GM23338 (cell line): ENCODE measurements at regions not wholly inside any gene's neighbourhood (a gene's known extent, or its start where the extent isn't known, plus 50 kb on each side); places are given as distances from the start of the nearest gene placed in this dataset.

Source experiments
- ATAC-seq: fragments of 200-7000 bp; cut with Tn5 transposase; 3 replicates; pipeline ENCODE4 v1.9.1; 2020
- DNase-seq: peaks from one replicate; pipeline ENCODE4 v3.0.0-alpha.2; 2015; ENCODE audit warnings: low spot score
- H2AFZ ChIP-seq: fragments of 200-600 bp; sonication (generic); 2 replicates; pipeline ENCODE4 v1.8.0; 2016; ENCODE audit warnings: antibody characterized with exemption, mild to moderate bottlenecking, moderate library complexity
- H3F3A ChIP-seq: fragments of 200-600 bp; sonication (generic); replicated peaks from 2 replicates; pipeline ENCODE4 v1.8.0; 2017; ENCODE audit warnings: antibody characterized with exemption, mixed run types, low read depth
- H3K27ac ChIP-seq: fragments of 200-600 bp; sonication (generic); 2 replicates; pipeline ENCODE4 v1.6.1; 2016; ENCODE audit warnings: low read depth
- H3K27me3 ChIP-seq: fragments of 200-600 bp; sonication (generic); 2 replicates; pipeline ENCODE4 v1.8.0; 2016; ENCODE audit warnings: mild to moderate bottlenecking, mixed run types, moderate library complexity; ENCODE audit not compliant: insufficient read depth
- H3K36me3 ChIP-seq: fragments of 200-600 bp; sonication (generic); 2 replicates; pipeline ENCODE4 v1.8.0; 2016; ENCODE audit warnings: mild to moderate bottlenecking; ENCODE audit not compliant: insufficient read depth
- H3K4me1 ChIP-seq: fragments of 200-600 bp; sonication (generic); 2 replicates; pipeline ENCODE4 v1.8.0; 2016; ENCODE audit warnings: mild to moderate bottlenecking, moderate library complexity; ENCODE audit not compliant: insufficient read depth
- H3K4me2 ChIP-seq: fragments of 200-600 bp; sonication (generic); 2 replicates; pipeline ENCODE4 v1.7.1; 2017; ENCODE audit warnings: mixed run types
- H3K4me3 ChIP-seq: fragments of 200-600 bp; sonication (generic); 2 replicates; pipeline ENCODE4 v1.6.1; 2016; ENCODE audit warnings: mixed run types
- H3K79me2 ChIP-seq: fragments of 200-600 bp; sonication (generic); replicated peaks from 2 replicates; pipeline ENCODE4 v1.8.0; 2017; ENCODE audit warnings: mild to moderate bottlenecking; ENCODE audit not compliant: insufficient read depth
- H3K9me2 ChIP-seq: fragments of 200-600 bp; sonication (generic); 2 replicates; pipeline ENCODE4 v1.8.0; 2017; ENCODE audit not compliant: insufficient read depth
- H4K20me1 ChIP-seq: fragments of 200-600 bp; sonication (generic); replicated peaks from 2 replicates; pipeline ENCODE4 v1.8.0; 2017; ENCODE audit warnings: mild to moderate bottlenecking; ENCODE audit not compliant: insufficient read depth
- H3K27ac Mint-ChIP-seq: 2 replicates; pipeline ENCODE4 v1.8.0; 2020; ENCODE audit warnings: inconsistent platforms, mild to moderate bottlenecking, moderate library complexity, mixed read lengths
- H3K27me3 Mint-ChIP-seq: 3 replicates; pipeline ENCODE4 v1.8.0; 2022; ENCODE audit warnings: low read depth, mild to moderate bottlenecking, moderate library complexity, mixed read lengths, inconsistent platforms; ENCODE audit not compliant: insufficient read depth, poor library complexity
- H3K36me3 Mint-ChIP-seq: 3 replicates; pipeline ENCODE4 v1.8.0; 2021; ENCODE audit warnings: low read depth, mild to moderate bottlenecking, inconsistent platforms, moderate library complexity, mixed read lengths
- H3K4me1 Mint-ChIP-seq: 3 replicates; pipeline ENCODE4 v1.8.0; 2020; ENCODE audit warnings: mild to moderate bottlenecking, inconsistent platforms, mixed read lengths
- H3K4me3 Mint-ChIP-seq: 3 replicates; pipeline ENCODE4 v1.8.0; 2021; ENCODE audit warnings: moderate library complexity, mild to moderate bottlenecking, inconsistent platforms, mixed read lengths
- H3K9me3 Mint-ChIP-seq: 3 replicates; pipeline ENCODE4 v1.8.0; 2020; ENCODE audit warnings: moderate library complexity, mild to moderate bottlenecking, inconsistent platforms, mixed read lengths
- CREB1 ChIP-seq: fragments of 250-450 bp; sonication (Bioruptor Pico); IDR thresholded peaks from 2 replicates; pipeline ENCODE4 v1.5.0; 2020; ENCODE audit warnings: low read depth, mild to moderate bottlenecking, moderate library complexity
- CTCF ChIP-seq, 2 experiments: fragments of 200-600 bp in 1 of 2; sonication (generic) in 1 of 2; conservative IDR thresholded peaks; 2 replicates each; pipeline versions ENCODE4 v1.5.1 to v1.6.1; 2016 to 2017; ENCODE audit warnings: antibody characterized with exemption in 2 of 2, low read depth in 2 of 2, mild to moderate bottlenecking in 2 of 2, moderate library complexity in 1 of 2
- ETS1 ChIP-seq: IDR thresholded peaks from 2 replicates; pipeline ENCODE4 v1.6.1; 2016; ENCODE audit warnings: antibody characterized with exemption
- JUNB ChIP-seq: IDR thresholded peaks from one replicate; pipeline ENCODE4 v1.6.1; 2016; ENCODE audit warnings: antibody characterized with exemption; ENCODE audit not compliant: unreplicated experiment
- POLR2AphosphoS5 ChIP-seq: IDR thresholded peaks from 2 replicates; pipeline ENCODE4 v1.6.1; 2016; ENCODE audit warnings: antibody characterized with exemption, low read depth
- REST ChIP-seq: IDR thresholded peaks from one replicate; pipeline ENCODE4 v1.6.1; 2018; ENCODE audit warnings: antibody characterized with exemption; ENCODE audit not compliant: unreplicated experiment
- STAT1 ChIP-seq: IDR thresholded peaks from one replicate; pipeline ENCODE4 v1.6.1; 2016; ENCODE audit warnings: antibody characterized with exemption; ENCODE audit not compliant: unreplicated experiment
- ZNF462 ChIP-seq: fragments of 250-450 bp; sonication (Bioruptor Pico); IDR thresholded peaks from 2 replicates; pipeline ENCODE4 v1.5.0; 2020; ENCODE audit warnings: mild to moderate bottlenecking, moderate library complexity

- Mint-ChIP-seq H3K4me3 (no peak overlapping the region), H3K27me3 (peaks cover 3% of the 10 kb centered on the region), H3K9me3 (no peaks in the 10 kb centered on the region; the same call in 2 of the 3 replicates), H3K36me3 (no peaks in the 10 kb centered on the region), H3K4me1 (no peaks in the 10 kb centered on the region), H3K27ac (no peak overlapping the region)
- ATAC-seq: no peak
- no peak for DNase-seq
- H3K36me3 ChIP-seq: no peaks in the 10 kb centered on the region
- H3K27me3 ChIP-seq: no peaks in the 10 kb centered on the region
- H3K9me2 ChIP-seq: peaks cover 2% of the 10 kb centered on the region; the same call in 1 of the 2 replicates
- TF ChIP-seq POLR2AphosphoS5: no peak
- no peak for TF ChIP-seq ZNF462 (CRISPR knock-in tag)
- TF ChIP-seq CTCF (conservative IDR thresholded peaks at IDR 0.05; ENCODE audit: low read depth in 2 of 2): no peak
- no peak for TF ChIP-seq STAT1
- no peak overlapping the region for H2AFZ ChIP-seq
- no peak overlapping the region for H3K4me3 ChIP-seq
- no peaks in the 10 kb centered on the region for H3K79me2 ChIP-seq
- H3K27ac ChIP-seq: no peak overlapping the region
- no peaks in the 10 kb centered on the region for H3F3A ChIP-seq
- H3K4me2 ChIP-seq: no peak overlapping the region
- no peaks in the 10 kb centered on the region for H3K4me1 ChIP-seq
- H4K20me1 ChIP-seq: no peaks in the 10 kb centered on the region
Observed at GRCh38 chr7:86164827-86165226, 478.9 kb upstream of the GRM3 start.

GRCh38 chr7:86158111-86158510 is 485.6 kb upstream of the GRM3 start:
- ATAC-seq: no peak
- peaks cover 15% of the 10 kb centered on the region; the same call in 1 of the 2 replicates for H3K9me2 ChIP-seq
- TF ChIP-seq ETS1: no peak
- no peak for TF ChIP-seq JUNB
- TF ChIP-seq REST: no peak
- no peak for TF ChIP-seq CREB1 (CRISPR knock-in tag)
- H3K36me3 ChIP-seq: no peaks in the 10 kb centered on the region
- H3K79me2 ChIP-seq: no peaks in the 10 kb centered on the region
- H4K20me1 ChIP-seq: no peaks in the 10 kb centered on the region
- no peak overlapping the region for H3K27ac ChIP-seq
- no peak overlapping the region for H2AFZ ChIP-seq
- no peak for DNase-seq
- peaks cover 6% of the 10 kb centered on the region for H3K27me3 Mint-ChIP-seq
- no peaks in the 10 kb centered on the region for H3K36me3 Mint-ChIP-seq
- no peak overlapping the region for H3K4me3 ChIP-seq
- no peaks in the 10 kb centered on the region for H3K4me1 ChIP-seq
- H3K4me1 Mint-ChIP-seq: no peaks in the 10 kb centered on the region
- no peak overlapping the region for H3K4me3 Mint-ChIP-seq
- H3F3A ChIP-seq: no peaks in the 10 kb centered on the region
- no peaks in the 10 kb centered on the region for H3K27me3 ChIP-seq
- no peak overlapping the region for H3K4me2 ChIP-seq
- H3K9me3 Mint-ChIP-seq: no peaks in the 10 kb centered on the region; the same call in 2 of the 3 replicates
- H3K27ac Mint-ChIP-seq: no peak overlapping the region
